ENCODE measurements at regions not wholly inside any gene's neighbourhood (a gene's known extent, or its start where the extent isn't known, plus 50 kb on each side); places are given as distances from the start of the nearest gene placed in this dataset.

DNA sequence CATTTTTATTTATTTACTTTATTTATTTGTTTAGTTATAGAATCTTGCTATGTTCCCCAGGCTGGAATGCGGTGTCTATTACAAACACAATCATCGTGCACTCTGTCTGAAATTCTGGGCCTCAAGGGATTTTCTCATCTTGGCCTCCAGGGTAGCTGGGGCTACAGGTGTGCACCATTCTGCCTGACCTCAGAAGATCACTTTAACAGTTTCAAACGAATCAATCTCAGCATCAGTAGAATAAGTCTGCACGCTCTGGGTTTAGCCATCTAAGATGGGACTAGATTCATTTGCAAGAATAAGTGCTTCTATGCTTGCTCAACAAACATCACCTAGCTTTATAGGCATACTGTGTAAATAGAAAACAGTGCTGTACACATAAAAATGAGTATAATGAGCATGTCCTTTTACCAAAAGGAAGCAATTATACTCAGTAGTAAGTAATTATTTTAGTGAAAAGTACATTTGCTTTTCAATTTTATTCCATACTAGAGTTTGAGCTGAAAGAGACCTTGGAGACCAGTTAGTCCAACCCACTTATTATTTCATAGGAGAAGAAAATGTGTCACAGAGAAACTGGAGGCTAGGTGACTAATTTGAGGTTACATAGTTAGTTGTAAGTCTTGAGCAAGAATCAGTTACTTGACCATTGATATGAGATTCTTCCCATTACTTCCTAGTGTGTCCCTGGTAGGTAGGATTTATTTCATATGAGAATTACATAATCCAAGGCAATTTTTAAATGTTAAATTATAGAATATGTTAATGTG, 456.5 kb upstream of the LMO3 start:
- TF ChIP-seq POLR2AphosphoS2 (conservative IDR thresholded peaks at IDR 0.05; ENCODE audit: low read length) (no peak), EP300 (IDR thresholded peaks at IDR 0.05) (no peak), POLR2A (IDR thresholded peaks at IDR 0.05; ENCODE audit: low read length) (no peak), HOXB5 (CRISPR knock-in tag; IDR thresholded peaks at IDR 0.05) (no peak), RCOR1 (IDR thresholded peaks at IDR 0.05; ENCODE audit: low read depth, low read length) (no peak)
- TF ChIP-seq, protein P1, sequence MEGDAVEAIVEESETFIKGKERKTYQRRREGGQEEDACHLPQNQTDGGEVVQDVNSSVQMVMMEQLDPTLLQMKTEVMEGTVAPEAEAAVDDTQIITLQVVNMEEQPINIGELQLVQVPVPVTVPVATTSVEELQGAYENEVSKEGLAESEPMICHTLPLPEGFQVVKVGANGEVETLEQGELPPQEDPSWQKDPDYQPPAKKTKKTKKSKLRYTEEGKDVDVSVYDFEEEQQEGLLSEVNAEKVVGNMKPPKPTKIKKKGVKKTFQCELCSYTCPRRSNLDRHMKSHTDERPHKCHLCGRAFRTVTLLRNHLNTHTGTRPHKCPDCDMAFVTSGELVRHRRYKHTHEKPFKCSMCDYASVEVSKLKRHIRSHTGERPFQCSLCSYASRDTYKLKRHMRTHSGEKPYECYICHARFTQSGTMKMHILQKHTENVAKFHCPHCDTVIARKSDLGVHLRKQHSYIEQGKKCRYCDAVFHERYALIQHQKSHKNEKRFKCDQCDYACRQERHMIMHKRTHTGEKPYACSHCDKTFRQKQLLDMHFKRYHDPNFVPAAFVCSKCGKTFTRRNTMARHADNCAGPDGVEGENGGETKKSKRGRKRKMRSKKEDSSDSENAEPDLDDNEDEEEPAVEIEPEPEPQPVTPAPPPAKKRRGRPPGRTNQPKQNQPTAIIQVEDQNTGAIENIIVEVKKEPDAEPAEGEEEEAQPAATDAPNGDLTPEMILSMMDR (IDR thresholded peaks at IDR 0.05): no peak
- TF ChIP-seq, protein P2, sequence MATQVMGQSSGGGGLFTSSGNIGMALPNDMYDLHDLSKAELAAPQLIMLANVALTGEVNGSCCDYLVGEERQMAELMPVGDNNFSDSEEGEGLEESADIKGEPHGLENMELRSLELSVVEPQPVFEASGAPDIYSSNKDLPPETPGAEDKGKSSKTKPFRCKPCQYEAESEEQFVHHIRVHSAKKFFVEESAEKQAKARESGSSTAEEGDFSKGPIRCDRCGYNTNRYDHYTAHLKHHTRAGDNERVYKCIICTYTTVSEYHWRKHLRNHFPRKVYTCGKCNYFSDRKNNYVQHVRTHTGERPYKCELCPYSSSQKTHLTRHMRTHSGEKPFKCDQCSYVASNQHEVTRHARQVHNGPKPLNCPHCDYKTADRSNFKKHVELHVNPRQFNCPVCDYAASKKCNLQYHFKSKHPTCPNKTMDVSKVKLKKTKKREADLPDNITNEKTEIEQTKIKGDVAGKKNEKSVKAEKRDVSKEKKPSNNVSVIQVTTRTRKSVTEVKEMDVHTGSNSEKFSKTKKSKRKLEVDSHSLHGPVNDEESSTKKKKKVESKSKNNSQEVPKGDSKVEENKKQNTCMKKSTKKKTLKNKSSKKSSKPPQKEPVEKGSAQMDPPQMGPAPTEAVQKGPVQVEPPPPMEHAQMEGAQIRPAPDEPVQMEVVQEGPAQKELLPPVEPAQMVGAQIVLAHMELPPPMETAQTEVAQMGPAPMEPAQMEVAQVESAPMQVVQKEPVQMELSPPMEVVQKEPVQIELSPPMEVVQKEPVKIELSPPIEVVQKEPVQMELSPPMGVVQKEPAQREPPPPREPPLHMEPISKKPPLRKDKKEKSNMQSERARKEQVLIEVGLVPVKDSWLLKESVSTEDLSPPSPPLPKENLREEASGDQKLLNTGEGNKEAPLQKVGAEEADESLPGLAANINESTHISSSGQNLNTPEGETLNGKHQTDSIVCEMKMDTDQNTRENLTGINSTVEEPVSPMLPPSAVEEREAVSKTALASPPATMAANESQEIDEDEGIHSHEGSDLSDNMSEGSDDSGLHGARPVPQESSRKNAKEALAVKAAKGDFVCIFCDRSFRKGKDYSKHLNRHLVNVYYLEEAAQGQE (IDR thresholded peaks at IDR 0.05): no peak
